Thyroid gland (tissue), 4 donors: ENCODE measurements at regions not wholly inside any gene's neighbourhood (a gene's known extent, or its start where the extent isn't known, plus 50 kb on each side); places are given as distances from the start of the nearest gene placed in this dataset.

Experiments used
- CTCF ChIP-seq, 6 experiments: fragments of 200-600 bp in 3 of 6; fragments of 450-650 bp in 3 of 6; sonication (generic) in 3 of 6; IDR thresholded peaks; one replicate each; pipeline ENCODE4 v1.5.1; 2016 to 2019; ENCODE audit warnings: antibody characterized with exemption in 6 of 6, mild to moderate bottlenecking in 2 of 6, inconsistent platforms in 1 of 6, moderate library complexity in 1 of 6
- POLR2A ChIP-seq, 2 donors: fragments of 450-650 bp; IDR thresholded peaks; one replicate each; pipeline ENCODE4 v1.6.1; 2017; ENCODE audit warnings: antibody characterized with exemption in 2 of 2, mild to moderate bottlenecking in 2 of 2, moderate library complexity in 1 of 2

GRCh38 chr11:25613865-25614264 lies 718.1 kb upstream of the ANO3 start:
- TF ChIP-seq POLR2A (IDR thresholded peaks at IDR 0.05) (no peak), CTCF (IDR thresholded peaks at IDR 0.05) (no peak)
